ENCODE measurements at regions not wholly inside any gene's neighbourhood (a gene's known extent, or its start where the extent isn't known, plus 50 kb on each side); places are given as distances from the start of the nearest gene placed in this dataset.
"Not testable (repeated sequence)": the region's sequence is repeated elsewhere in the genome, so short reads cannot be mapped to it uniquely, and the experiment has no call there.

DNA sequence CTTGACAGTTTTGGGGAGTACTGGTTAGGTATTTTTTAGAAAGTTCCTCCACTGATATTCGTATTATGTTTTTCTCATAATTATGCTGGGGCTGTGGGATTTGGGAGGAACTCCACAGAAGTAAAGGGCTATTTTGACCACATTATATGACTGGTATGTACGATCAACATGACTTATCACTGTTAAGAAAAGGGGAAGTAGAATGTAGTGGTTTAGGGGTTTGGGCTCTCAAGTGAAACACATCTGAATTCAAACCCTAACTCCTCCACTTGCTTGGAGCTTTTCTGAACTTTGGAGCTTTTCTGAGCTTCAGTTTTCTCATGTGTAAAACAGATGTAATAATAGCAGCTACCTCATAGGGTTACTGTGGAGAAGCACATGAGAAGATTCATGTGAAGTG is 96.4 kb upstream of the C1GALT1C1 start:
- TF ChIP-seq POLR2A (IDR thresholded peaks at IDR 0.05), result no peak
- TF ChIP-seq, protein P1, sequence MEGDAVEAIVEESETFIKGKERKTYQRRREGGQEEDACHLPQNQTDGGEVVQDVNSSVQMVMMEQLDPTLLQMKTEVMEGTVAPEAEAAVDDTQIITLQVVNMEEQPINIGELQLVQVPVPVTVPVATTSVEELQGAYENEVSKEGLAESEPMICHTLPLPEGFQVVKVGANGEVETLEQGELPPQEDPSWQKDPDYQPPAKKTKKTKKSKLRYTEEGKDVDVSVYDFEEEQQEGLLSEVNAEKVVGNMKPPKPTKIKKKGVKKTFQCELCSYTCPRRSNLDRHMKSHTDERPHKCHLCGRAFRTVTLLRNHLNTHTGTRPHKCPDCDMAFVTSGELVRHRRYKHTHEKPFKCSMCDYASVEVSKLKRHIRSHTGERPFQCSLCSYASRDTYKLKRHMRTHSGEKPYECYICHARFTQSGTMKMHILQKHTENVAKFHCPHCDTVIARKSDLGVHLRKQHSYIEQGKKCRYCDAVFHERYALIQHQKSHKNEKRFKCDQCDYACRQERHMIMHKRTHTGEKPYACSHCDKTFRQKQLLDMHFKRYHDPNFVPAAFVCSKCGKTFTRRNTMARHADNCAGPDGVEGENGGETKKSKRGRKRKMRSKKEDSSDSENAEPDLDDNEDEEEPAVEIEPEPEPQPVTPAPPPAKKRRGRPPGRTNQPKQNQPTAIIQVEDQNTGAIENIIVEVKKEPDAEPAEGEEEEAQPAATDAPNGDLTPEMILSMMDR (IDR thresholded peaks at IDR 0.05), result no peak
- DNase-seq, result no peak
- no peaks in the 10 kb centered on the region for H3K36me3 ChIP-seq
- H3K4me1 ChIP-seq, result no peaks in the 10 kb centered on the region
- H3K9me3 ChIP-seq, result no peaks in the 10 kb centered on the region
- intact Hi-C loops (cut with DNase I), result no loop called here
- no peaks in the 10 kb centered on the region for H3K27me3 ChIP-seq
- H3K4me3 ChIP-seq (replicated peaks in 1 of 3), result no peak overlapping the region
- H3K27ac ChIP-seq, result no peak overlapping the region
- WGBS, 2 donors, result 80 to 81% methylated on average over 2 of the region's 2 CpGs

- Histone ChIP-seq H3K36me3 (no peaks in the 10 kb centered on the region), H3K27ac (no peak overlapping the region), H3K9me3 (no peaks in the 10 kb centered on the region), H3K4me1 (no peaks in the 10 kb centered on the region), H3K27me3 (no peaks in the 10 kb centered on the region), H3K4me3 (replicated peaks in 1 of 3) (no peak overlapping the region)
- DNase-seq, result no peak
- 83 to 97% methylated on average over 1 of the region's 1 CpG for WGBS, 2 donors
- no peak for TF ChIP-seq POLR2A (IDR thresholded peaks at IDR 0.05)
- TF ChIP-seq, protein P1 (IDR thresholded peaks at IDR 0.05), result no peak
- intact Hi-C loops (cut with DNase I), result no loop called here
Measured at GRCh38 chrX:120725874-120726273, 96.0 kb upstream of the C1GALT1C1 start.

DNA sequence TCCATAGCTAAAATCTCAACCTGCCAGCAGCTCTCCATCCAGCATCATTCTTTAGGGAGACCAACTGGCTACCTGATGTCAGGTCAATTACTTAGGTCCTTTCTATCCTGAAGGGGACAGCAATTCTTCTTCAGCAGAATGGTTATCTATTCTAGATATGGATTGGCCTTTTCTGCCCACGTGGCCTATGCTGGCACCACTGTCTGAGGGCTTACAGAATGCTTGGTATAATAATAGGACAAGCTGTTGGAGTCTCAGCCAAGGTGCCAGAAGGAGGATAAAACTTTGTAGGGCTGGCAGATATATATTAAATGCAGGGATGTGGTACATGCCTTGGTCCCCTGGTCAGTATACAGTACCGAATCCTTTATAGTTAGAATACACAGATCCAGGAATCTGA is 89.8 kb upstream of the C1GALT1C1 start:
- H3K4me1 ChIP-seq, result no peaks in the 10 kb centered on the region
- TF ChIP-seq, protein P1 (IDR thresholded peaks at IDR 0.05), result no peak
- TF ChIP-seq POLR2A (IDR thresholded peaks at IDR 0.05), result no peak
- H3K36me3 ChIP-seq, result no peaks in the 10 kb centered on the region
- no peak overlapping the region for H3K4me3 ChIP-seq (replicated peaks in 1 of 3)
- WGBS, 2 donors, result 61 to 75% methylated on average over 2 of the region's 2 CpGs
- no peaks in the 10 kb centered on the region for H3K27me3 ChIP-seq
- no peak overlapping the region for H3K27ac ChIP-seq
- DNase-seq, result no peak
- no peaks in the 10 kb centered on the region for H3K9me3 ChIP-seq
- intact Hi-C loops (cut with DNase I), result no loop called here

DNA sequence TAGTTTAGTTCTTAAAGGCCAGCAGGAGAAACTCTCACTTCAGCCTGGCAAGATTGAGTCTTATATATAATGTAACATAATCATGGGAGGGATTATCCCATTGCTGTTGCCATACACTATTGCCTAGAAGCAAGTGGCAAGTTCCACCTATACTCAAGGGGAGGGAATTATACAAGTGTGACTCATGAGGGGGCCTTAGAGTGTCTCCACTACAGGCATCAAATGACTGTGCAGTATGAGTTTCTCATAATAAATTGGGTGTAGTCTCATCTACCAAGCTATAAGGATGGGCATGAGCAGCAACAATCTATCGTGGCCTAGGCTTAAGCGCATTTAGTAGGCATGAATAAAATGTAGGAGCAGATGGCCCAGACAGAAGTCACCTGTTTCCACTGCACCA is 89.1 kb upstream of the C1GALT1C1 start:
- H3K4me1 ChIP-seq, result no peaks in the 10 kb centered on the region
- TF ChIP-seq, protein P1 (IDR thresholded peaks at IDR 0.05), result no peak
- H3K27me3 ChIP-seq, result no peaks in the 10 kb centered on the region
- H3K4me3 ChIP-seq (replicated peaks in 1 of 3), result no peak overlapping the region
- no peaks in the 10 kb centered on the region for H3K9me3 ChIP-seq
- H3K27ac ChIP-seq, result no peak overlapping the region
- no peak for DNase-seq
- intact Hi-C loops (cut with DNase I), result no loop called here
- 84 to 93% methylated on average over 2 of the region's 2 CpGs for WGBS, 2 donors
- H3K36me3 ChIP-seq, result no peaks in the 10 kb centered on the region

DNA sequence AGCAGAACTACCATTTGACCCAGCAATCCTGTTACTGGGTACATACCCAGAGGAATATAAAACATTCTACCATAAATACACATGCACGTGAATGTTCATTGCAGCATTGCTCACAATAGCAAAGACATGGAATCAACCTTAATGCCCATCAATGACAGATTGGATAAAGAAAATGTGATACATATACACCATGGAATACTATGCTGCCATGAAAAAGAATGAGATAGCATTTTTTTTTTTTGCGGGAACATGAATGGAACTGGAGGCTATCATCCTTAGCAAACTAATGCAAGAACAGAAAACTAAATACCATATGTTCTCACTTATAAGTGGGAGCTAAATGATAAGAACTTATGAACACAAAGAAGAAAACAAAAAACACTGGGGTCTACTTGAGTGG is 72.5 kb upstream of the C1GALT1C1 start:
- H3K27me3 ChIP-seq; DNase-seq; H3K36me3 ChIP-seq; H3K4me1 ChIP-seq; intact Hi-C loops (cut with DNase I); H3K9me3 ChIP-seq; H3K27ac ChIP-seq; H3K4me3 ChIP-seq (replicated peaks in 1 of 3): not testable (repeated sequence)
- 96 to 98% methylated on average over 2 of the region's 2 CpGs for WGBS, 2 donors

DNA sequence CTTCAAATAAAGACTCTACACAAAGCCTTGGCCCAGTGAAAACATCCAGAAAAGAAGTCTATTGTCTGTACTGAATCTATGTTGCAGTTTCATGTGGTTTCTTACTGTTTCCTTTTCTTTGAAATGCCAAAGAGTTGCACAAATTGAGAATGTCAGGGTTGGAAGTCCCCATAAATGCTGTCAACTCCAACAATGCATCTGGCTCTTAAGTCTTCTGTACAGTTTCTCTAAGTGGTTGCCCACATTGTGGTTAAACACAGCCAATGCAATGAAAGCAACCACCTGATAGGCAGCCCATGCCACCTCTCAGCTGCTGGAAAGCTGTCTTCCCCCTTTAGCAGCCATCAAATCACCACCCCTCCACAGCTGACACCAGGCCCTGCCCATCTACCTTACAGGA is 67.2 kb upstream of the C1GALT1C1 start:
- no peak for TF ChIP-seq POLR2A (IDR thresholded peaks at IDR 0.05)
- TF ChIP-seq, protein P1 (IDR thresholded peaks at IDR 0.05), result no peak
- Histone ChIP-seq H3K36me3 (no peaks in the 10 kb centered on the region), H3K27ac (no peak overlapping the region), H3K9me3 (no peaks in the 10 kb centered on the region), H3K4me3 (replicated peaks in 1 of 3) (no peak overlapping the region), H3K27me3 (no peaks in the 10 kb centered on the region), H3K4me1 (no peaks in the 10 kb centered on the region)
- intact Hi-C loops (cut with DNase I), result no loop called here
- DNase-seq, result no peak

Data from thyroid gland (tissue), 4 donors.